H9 (cell line): ENCODE measurements at regions not wholly inside any gene's neighbourhood (a gene's known extent, or its start where the extent isn't known, plus 50 kb on each side); places are given as distances from the start of the nearest gene placed in this dataset.

Experiments
- DNase-seq: peaks from one replicate; pipeline ENCODE4 v3.0.0-alpha.2; 2017
- H2AFZ ChIP-seq: one replicate; pipeline ENCODE4 v1.6.1; 2013; ENCODE audit warnings: mild to moderate bottlenecking, low read length, control low read depth, moderate library complexity
- H2AK5ac ChIP-seq: 2 replicates; pipeline ENCODE4 v1.6.1; 2013; ENCODE audit warnings: low read length, control low read depth, mixed read lengths; ENCODE audit not compliant: insufficient read length
- H2BK120ac ChIP-seq: one replicate; pipeline ENCODE4 v1.6.1; 2013; ENCODE audit warnings: low read depth, mild to moderate bottlenecking, low read length, control low read depth, inconsistent platforms; ENCODE audit not compliant: poor library complexity, severe bottlenecking
- H2BK12ac ChIP-seq: 2 replicates; pipeline ENCODE4 v1.6.1; 2013; ENCODE audit warnings: low read length, control low read depth, mixed read lengths, low read depth; ENCODE audit not compliant: insufficient read length
- H2BK15ac ChIP-seq: 2 replicates; pipeline ENCODE4 v1.6.1; 2013; ENCODE audit warnings: low read depth, low read length, control low read depth
- H2BK20ac ChIP-seq: one replicate; pipeline ENCODE4 v1.6.1; 2013; ENCODE audit warnings: low read depth, mild to moderate bottlenecking, low read length, control low read depth, inconsistent platforms; ENCODE audit not compliant: poor library complexity, severe bottlenecking
- H2BK5ac ChIP-seq: 2 replicates; pipeline ENCODE4 v1.6.1; 2013; ENCODE audit warnings: low read length, control low read depth, mixed read lengths; ENCODE audit not compliant: insufficient read length
- H3K14ac ChIP-seq: 2 replicates; pipeline ENCODE4 v1.6.1; 2013; ENCODE audit warnings: low read length, control low read depth; ENCODE audit not compliant: insufficient read depth
- H3K18ac ChIP-seq: 2 replicates; pipeline ENCODE4 v1.6.1; 2013; ENCODE audit warnings: low read depth, mild to moderate bottlenecking, mixed read lengths, low read length, control low read depth; ENCODE audit not compliant: insufficient read length
- H3K23ac ChIP-seq: 2 replicates; pipeline ENCODE4 v1.6.1; 2013; ENCODE audit warnings: low read length, control low read depth, mixed read lengths, low read depth; ENCODE audit not compliant: insufficient read length
- H3K23me2 ChIP-seq: 2 replicates; pipeline ENCODE4 v1.6.1; 2013; ENCODE audit warnings: low read depth, mild to moderate bottlenecking, mixed read lengths, low read length, control low read depth; ENCODE audit not compliant: insufficient read length, poor library complexity, severe bottlenecking
- H3K27ac ChIP-seq: 2 replicates; pipeline ENCODE4 v1.5.1; 2013; ENCODE audit warnings: low read length, control low read depth, mixed read lengths, low read depth; ENCODE audit not compliant: insufficient read length
- H3K27me3 ChIP-seq: 2 replicates; pipeline ENCODE4 v1.6.1; 2013; ENCODE audit warnings: low read length, control low read depth, inconsistent platforms; ENCODE audit not compliant: insufficient read depth
- H3K4ac ChIP-seq: 2 replicates; pipeline ENCODE4 v1.6.1; 2013; ENCODE audit warnings: low read depth, mild to moderate bottlenecking, control low read depth, inconsistent platforms, low read length, moderate library complexity
- H3K4me1 ChIP-seq: 2 replicates; pipeline ENCODE4 v1.6.1; 2013; ENCODE audit warnings: low read length, control low read depth, inconsistent platforms; ENCODE audit not compliant: insufficient read depth
- H3K4me2 ChIP-seq: 2 replicates; pipeline ENCODE4 v1.6.1; 2013; ENCODE audit warnings: low read length, control low read depth, mixed read lengths; ENCODE audit not compliant: insufficient read length, insufficient read depth
- H3K56ac ChIP-seq: 2 replicates; pipeline ENCODE4 v1.6.1; 2013; ENCODE audit warnings: low read depth, mild to moderate bottlenecking, mixed read lengths, low read length, control low read depth; ENCODE audit not compliant: insufficient read length
- H3K79me1 ChIP-seq: 2 replicates; pipeline ENCODE4 v1.6.1; 2013; ENCODE audit warnings: low read depth, mild to moderate bottlenecking, moderate library complexity, low read length, control low read depth, inconsistent platforms; ENCODE audit not compliant: insufficient read depth, poor library complexity, severe bottlenecking
- H3K79me2 ChIP-seq: 2 replicates; pipeline ENCODE4 v1.6.1; 2013; ENCODE audit warnings: low read length, control low read depth, inconsistent platforms; ENCODE audit not compliant: insufficient read depth
- H3K9ac ChIP-seq: 2 replicates; pipeline ENCODE4 v1.6.1; 2013; ENCODE audit warnings: low read length, control low read depth, mixed read lengths; ENCODE audit not compliant: insufficient read length; ENCODE audit errors: extremely low read depth
- H3K9me3 ChIP-seq: one replicate; pipeline ENCODE4 v1.6.1; 2013; ENCODE audit warnings: low read depth, low read length, inconsistent platforms; ENCODE audit not compliant: control insufficient read depth
- H3T11ph ChIP-seq: one replicate; pipeline ENCODE4 v1.6.1; 2013; ENCODE audit warnings: mild to moderate bottlenecking, low read length, control low read depth, inconsistent platforms
- H4K20me1 ChIP-seq: one replicate; pipeline ENCODE4 v1.6.1; 2013; ENCODE audit not compliant: control insufficient read depth, insufficient read length, insufficient read depth
- H4K5ac ChIP-seq: 2 replicates; pipeline ENCODE4 v1.6.1; 2013; ENCODE audit warnings: low read depth, mild to moderate bottlenecking, mixed read lengths, low read length, control low read depth; ENCODE audit not compliant: insufficient read length
- H4K8ac ChIP-seq: replicated peaks from 2 replicates; pipeline ENCODE4 v1.6.1; 2013; ENCODE audit warnings: low read length, control low read depth, mixed read lengths, low read depth; ENCODE audit not compliant: insufficient read length
- H4K91ac ChIP-seq: 2 replicates; pipeline ENCODE4 v1.6.1; 2013; ENCODE audit warnings: low read depth, mild to moderate bottlenecking, moderate library complexity, mixed read lengths, low read length, control low read depth; ENCODE audit not compliant: insufficient read length
- H3K27ac Mint-ChIP-seq, 3 experiments: 2 replicates in 2 of 3; 3 replicates in 1 of 3; pipeline ENCODE4 v1.8.0; 2020 to 2021; ENCODE audit warnings: mixed read lengths in 3 of 3, mild to moderate bottlenecking in 1 of 3, moderate library complexity in 1 of 3
- H3K27me3 Mint-ChIP-seq: 2 replicates; pipeline ENCODE4 v1.8.0; 2021; ENCODE audit warnings: low read depth, mild to moderate bottlenecking, moderate library complexity, mixed read lengths
- H3K36me3 Mint-ChIP-seq, 3 experiments: 2 replicates in 2 of 3; 3 replicates in 1 of 3; pipeline ENCODE4 v1.8.0; 2020 to 2021; ENCODE audit warnings: low read depth in 3 of 3, mixed read lengths in 3 of 3; ENCODE audit not compliant: insufficient read depth in 1 of 3
- H3K4me1 Mint-ChIP-seq, 2 experiments: 2 replicates each; pipeline ENCODE4 v1.8.0; 2020; ENCODE audit warnings: mixed read lengths in 2 of 2
- H3K4me3 Mint-ChIP-seq, 2 experiments: 2 replicates in 1 of 2; 3 replicates in 1 of 2; pipeline ENCODE4 v1.8.0; 2020 to 2021; ENCODE audit warnings: mild to moderate bottlenecking in 2 of 2, mixed read lengths in 2 of 2, moderate library complexity in 1 of 2
- H3K9me3 Mint-ChIP-seq, 2 experiments: 2 replicates in 1 of 2; 3 replicates in 1 of 2; pipeline ENCODE4 v1.8.0; 2020; ENCODE audit warnings: mild to moderate bottlenecking in 2 of 2, mixed read lengths in 2 of 2, moderate library complexity in 1 of 2
- WGBS: extraction: QIAGEN DNeasy Blood & Tissue Kit; methylation state at CpG from one replicate; pipeline ENCODE4 v1.1.7; 2013; ENCODE audit warnings: missing lambda C conversion rate, low lambda C conversion rate, mixed read lengths; ENCODE audit not compliant: insufficient read length; ENCODE audit errors: extremely low coverage; 5-methylcytosine and 5-hydroxymethylcytosine counted together
- TF ChIP-seq, protein P1 (sequence below): fragments of 200-600 bp; sonication (generic); conservative IDR thresholded peaks from 3 replicates; pipeline ENCODE4 v1.8.0; 2021; ENCODE audit warnings: antibody characterized with exemption, mild to moderate bottlenecking

DNA sequence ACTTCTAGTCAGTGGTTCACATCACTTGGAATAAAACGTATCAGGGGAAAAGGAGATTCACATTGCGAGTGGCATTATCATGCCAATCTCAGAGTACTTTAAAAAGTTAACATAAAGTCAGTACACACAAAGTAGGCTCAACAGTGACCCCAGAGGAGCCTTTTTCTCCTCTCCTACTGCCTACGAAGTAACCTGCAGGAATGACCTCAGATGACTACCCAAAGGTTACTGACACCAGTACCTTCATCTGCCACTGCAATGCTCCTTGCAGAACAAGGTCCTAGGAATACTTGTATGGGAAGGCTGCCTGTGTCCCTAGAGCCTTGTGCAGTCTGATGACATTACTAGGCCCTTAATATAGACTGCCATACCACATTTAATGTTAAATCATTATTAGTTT lies 389.8 kb upstream of the LYPLAL1 start:
- no peak overlapping the region for H2AK5ac ChIP-seq
- no peak overlapping the region for H4K91ac ChIP-seq
- no peak overlapping the region for H3K4me3 Mint-ChIP-seq
- DNase-seq: no peak
- H4K8ac ChIP-seq: no peak overlapping the region
- H3K27ac Mint-ChIP-seq: no peak overlapping the region
- no peak overlapping the region for H3K56ac ChIP-seq
- no peaks in the 10 kb centered on the region for H3K9me3 ChIP-seq
- H3K18ac ChIP-seq: no peak overlapping the region
- WGBS: no CpG with 5 or more reads among the region's 3 CpGs
- H3K4me1 ChIP-seq: no peaks in the 10 kb centered on the region; the same call in 1 of the 2 replicates
- H2AFZ ChIP-seq: no peak overlapping the region
- H3T11ph ChIP-seq: no peak overlapping the region
- H3K23ac ChIP-seq: no peak overlapping the region
- peaks cover 3 to 5% of the 10 kb centered on the region in 2 experiments for H3K4me1 Mint-ChIP-seq
- no peak overlapping the region for H3K9ac ChIP-seq
- no peaks in the 10 kb centered on the region for H3K23me2 ChIP-seq
- H3K27me3 Mint-ChIP-seq: no peaks in the 10 kb centered on the region
- TF ChIP-seq, protein P1, sequence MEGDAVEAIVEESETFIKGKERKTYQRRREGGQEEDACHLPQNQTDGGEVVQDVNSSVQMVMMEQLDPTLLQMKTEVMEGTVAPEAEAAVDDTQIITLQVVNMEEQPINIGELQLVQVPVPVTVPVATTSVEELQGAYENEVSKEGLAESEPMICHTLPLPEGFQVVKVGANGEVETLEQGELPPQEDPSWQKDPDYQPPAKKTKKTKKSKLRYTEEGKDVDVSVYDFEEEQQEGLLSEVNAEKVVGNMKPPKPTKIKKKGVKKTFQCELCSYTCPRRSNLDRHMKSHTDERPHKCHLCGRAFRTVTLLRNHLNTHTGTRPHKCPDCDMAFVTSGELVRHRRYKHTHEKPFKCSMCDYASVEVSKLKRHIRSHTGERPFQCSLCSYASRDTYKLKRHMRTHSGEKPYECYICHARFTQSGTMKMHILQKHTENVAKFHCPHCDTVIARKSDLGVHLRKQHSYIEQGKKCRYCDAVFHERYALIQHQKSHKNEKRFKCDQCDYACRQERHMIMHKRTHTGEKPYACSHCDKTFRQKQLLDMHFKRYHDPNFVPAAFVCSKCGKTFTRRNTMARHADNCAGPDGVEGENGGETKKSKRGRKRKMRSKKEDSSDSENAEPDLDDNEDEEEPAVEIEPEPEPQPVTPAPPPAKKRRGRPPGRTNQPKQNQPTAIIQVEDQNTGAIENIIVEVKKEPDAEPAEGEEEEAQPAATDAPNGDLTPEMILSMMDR: no peak
- H3K27me3 ChIP-seq: no peaks in the 10 kb centered on the region
- no peak overlapping the region for H3K4me2 ChIP-seq
- H2BK120ac ChIP-seq: no peak overlapping the region
- H2BK12ac ChIP-seq: no peak overlapping the region
- no peaks in the 10 kb centered on the region for H3K36me3 Mint-ChIP-seq
- H3K9me3 Mint-ChIP-seq: no peaks in the 10 kb centered on the region
- no peak overlapping the region for H3K4ac ChIP-seq
- no peak overlapping the region for H2BK15ac ChIP-seq
- H3K14ac ChIP-seq: no peak overlapping the region
- no peak overlapping the region for H2BK20ac ChIP-seq
- H4K20me1 ChIP-seq: no peaks in the 10 kb centered on the region
- no peaks in the 10 kb centered on the region for H3K79me2 ChIP-seq
- no peak overlapping the region for H2BK5ac ChIP-seq
- H3K27ac ChIP-seq: no peak overlapping the region
- H3K79me1 ChIP-seq: no peaks in the 10 kb centered on the region
- H4K5ac ChIP-seq: no peak overlapping the region
